ENCODE measurements at regions not wholly inside any gene's neighbourhood (a gene's known extent, or its start where the extent isn't known, plus 50 kb on each side); places are given as distances from the start of the nearest gene placed in this dataset.

DNA sequence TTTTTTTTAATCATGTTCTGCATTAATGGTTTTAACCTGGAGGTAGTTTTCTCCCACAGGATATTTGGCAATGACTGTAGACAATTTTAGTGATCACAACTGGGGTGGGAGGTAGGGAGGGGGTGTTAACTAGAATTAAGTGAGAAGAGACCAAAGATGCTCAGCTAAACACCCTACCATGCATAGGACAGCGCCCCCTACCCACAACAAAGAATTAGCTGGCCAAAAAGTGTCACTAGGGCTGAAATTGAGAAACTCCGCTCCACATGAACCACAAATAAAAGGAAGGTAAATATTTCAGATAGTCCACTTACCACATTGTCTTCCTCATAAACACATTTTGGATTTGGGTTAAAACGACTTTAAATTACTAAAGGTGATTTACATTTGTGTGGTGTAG, 942.6 kb downstream of the SUCLG1 start:
- TF ChIP-seq, protein P1, sequence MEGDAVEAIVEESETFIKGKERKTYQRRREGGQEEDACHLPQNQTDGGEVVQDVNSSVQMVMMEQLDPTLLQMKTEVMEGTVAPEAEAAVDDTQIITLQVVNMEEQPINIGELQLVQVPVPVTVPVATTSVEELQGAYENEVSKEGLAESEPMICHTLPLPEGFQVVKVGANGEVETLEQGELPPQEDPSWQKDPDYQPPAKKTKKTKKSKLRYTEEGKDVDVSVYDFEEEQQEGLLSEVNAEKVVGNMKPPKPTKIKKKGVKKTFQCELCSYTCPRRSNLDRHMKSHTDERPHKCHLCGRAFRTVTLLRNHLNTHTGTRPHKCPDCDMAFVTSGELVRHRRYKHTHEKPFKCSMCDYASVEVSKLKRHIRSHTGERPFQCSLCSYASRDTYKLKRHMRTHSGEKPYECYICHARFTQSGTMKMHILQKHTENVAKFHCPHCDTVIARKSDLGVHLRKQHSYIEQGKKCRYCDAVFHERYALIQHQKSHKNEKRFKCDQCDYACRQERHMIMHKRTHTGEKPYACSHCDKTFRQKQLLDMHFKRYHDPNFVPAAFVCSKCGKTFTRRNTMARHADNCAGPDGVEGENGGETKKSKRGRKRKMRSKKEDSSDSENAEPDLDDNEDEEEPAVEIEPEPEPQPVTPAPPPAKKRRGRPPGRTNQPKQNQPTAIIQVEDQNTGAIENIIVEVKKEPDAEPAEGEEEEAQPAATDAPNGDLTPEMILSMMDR (optimal IDR thresholded peaks at IDR 0.05 in 1 of 3, IDR thresholded peaks at IDR 0.05 in 1 of 3, conservative IDR thresholded peaks at IDR 0.05 in 1 of 3; ENCODE audit: extremely low read depth in 1 of 3, insufficient read depth in 2 of 3, low read length in 3 of 3): no peak
- TF ChIP-seq EZH2 (IDR thresholded peaks at IDR 0.05; ENCODE audit: low read length): no peak
